ENCODE measurements at regions not wholly inside any gene's neighbourhood (a gene's known extent, or its start where the extent isn't known, plus 50 kb on each side); places are given as distances from the start of the nearest gene placed in this dataset.

DNA sequence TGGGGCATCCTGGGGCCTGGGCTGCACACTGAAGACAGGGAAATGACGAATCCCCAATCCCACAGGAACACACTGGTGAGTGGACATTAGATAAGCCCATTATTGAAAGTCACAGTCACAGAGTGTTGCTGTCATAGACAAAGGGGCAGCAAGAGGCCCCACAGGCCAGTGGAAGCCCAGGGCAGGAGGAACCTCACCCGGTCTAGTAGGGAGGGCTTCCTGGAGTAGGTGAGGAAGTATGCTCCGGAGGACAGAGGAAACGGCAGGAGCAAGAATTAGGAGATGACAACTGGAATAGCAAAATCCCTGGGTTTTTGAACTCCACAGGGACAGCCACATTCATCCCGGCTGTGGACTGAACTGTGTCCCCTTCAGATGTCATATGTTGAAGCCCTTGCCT lies 101.2 kb downstream of the TPRA1 start:
- DNase-seq (ENCODE audit: low read depth): no peak
- TF ChIP-seq, protein P1, sequence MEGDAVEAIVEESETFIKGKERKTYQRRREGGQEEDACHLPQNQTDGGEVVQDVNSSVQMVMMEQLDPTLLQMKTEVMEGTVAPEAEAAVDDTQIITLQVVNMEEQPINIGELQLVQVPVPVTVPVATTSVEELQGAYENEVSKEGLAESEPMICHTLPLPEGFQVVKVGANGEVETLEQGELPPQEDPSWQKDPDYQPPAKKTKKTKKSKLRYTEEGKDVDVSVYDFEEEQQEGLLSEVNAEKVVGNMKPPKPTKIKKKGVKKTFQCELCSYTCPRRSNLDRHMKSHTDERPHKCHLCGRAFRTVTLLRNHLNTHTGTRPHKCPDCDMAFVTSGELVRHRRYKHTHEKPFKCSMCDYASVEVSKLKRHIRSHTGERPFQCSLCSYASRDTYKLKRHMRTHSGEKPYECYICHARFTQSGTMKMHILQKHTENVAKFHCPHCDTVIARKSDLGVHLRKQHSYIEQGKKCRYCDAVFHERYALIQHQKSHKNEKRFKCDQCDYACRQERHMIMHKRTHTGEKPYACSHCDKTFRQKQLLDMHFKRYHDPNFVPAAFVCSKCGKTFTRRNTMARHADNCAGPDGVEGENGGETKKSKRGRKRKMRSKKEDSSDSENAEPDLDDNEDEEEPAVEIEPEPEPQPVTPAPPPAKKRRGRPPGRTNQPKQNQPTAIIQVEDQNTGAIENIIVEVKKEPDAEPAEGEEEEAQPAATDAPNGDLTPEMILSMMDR (IDR thresholded peaks at IDR 0.05; ENCODE audit: low read depth, low read length, missing control alignments): no peak

DNA sequence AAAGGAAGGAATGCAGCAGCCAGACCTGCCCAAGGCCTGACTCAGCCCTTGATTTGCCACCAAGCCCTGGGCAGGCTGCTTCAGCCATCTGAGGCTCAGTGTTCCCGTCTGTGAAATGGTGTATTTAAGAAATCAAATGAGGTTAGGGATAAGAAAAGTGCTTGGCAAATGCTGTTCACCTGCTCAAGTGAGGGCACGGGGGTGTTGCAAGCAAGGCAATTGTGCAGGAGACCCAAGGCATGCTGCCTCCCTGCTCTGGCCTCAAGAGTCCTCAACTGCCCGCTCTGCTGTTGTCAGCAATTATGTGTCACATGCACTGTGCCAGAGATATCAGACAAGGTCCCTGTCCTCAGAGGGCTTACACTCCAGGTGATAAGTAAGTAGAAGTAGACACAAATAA lies 101.8 kb downstream of the TPRA1 start:
- DNase-seq (ENCODE audit: low read depth): no peak
- TF ChIP-seq, protein P1 (IDR thresholded peaks at IDR 0.05; ENCODE audit: low read depth, low read length, missing control alignments): no peak
- no peak overlapping the region for H3K4me3 ChIP-seq (ENCODE audit: low read depth, low read length)

More for the DNA sequence above, 101.2 kb downstream of the TPRA1 start:
- no peak overlapping the region for H3K4me3 ChIP-seq (ENCODE audit: low read depth, low read length)

DNA sequence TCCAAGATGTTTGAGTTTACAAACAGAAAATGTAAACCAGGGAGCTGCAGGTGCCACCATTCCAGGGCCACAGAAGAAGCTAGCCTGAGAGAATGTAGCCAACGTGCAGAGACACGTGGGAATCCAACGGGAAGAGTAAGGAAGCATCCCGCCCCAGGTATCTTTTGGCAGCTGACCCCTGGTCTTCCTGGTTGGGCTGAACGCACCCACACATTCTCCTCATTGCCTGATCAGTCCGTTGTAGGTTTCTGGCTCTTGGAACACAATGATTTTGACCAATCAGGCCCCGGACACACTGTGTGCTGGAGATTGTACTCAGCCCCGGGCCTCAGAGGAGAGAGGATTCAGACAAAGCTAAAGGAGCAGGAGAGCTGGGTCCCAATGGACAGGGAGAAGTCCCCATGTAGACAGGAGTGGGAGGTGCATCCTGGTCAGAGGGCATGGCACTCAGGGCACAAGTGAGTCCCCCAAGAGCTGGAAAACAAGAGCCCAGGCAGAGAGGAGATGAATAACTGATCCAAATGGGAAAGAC lies 102.3 kb downstream of the TPRA1 start:
- TF ChIP-seq, protein P1 (IDR thresholded peaks at IDR 0.05; ENCODE audit: low read depth, low read length, missing control alignments): no peak
- no peak overlapping the region for H3K4me3 ChIP-seq (ENCODE audit: low read depth, low read length)
- no peak for DNase-seq (ENCODE audit: low read depth)

DNA sequence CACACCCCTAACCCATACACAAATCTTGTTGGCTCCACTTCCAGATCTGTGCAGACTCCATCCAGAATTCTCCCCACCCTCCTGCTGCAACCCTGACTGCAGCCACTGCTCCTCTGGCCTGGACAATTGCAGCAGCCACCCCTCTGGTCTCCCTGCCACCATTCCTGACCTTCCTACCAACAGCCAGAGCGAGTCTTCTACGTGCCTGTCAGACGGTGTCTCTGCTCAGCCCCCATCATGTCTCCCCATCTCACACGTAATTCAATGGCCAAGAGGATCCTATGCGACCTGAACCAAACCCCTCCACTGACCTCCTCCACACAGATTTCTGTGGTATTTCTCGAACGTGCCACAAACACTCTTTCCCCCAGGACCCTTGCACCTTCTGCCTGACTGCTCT lies 103.3 kb downstream of the TPRA1 start:
- no peak overlapping the region for H3K4me3 ChIP-seq (ENCODE audit: low read depth, low read length)
- no peak for DNase-seq (ENCODE audit: low read depth)
- TF ChIP-seq, protein P1 (IDR thresholded peaks at IDR 0.05; ENCODE audit: low read depth, low read length, missing control alignments): no peak

DNA sequence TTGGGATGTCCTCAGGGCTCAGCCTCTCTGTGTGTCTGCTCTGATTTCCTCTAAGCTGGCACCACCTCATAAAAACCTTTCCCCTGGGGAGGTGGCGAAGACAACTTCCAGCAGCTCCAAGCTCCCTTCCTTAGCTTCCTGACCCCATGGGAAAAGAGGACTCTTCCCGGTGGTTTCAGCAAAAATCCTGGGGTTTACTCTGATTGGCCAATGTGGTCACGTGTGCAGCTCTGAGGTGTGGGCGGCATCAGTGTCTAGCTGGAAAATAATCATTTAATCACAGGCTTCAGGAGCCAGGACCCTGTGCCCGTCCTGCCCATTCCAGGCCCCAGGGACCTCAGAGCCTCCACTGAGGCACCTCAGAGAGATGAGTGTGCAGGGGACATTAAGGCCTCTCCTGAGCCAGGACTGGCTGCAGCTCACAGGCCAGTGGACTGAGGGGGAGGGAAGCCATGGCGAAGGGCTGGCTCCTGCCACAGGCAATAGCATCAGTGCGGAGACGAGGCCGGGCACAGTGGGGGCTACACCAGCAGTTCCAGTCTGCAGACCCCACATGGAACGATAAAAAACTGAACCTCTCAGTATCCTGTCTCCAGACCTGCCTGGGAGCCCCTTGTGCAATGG lies 104.1 kb downstream of the TPRA1 start:
- no peak for DNase-seq (ENCODE audit: low read depth)
- TF ChIP-seq, protein P1 (IDR thresholded peaks at IDR 0.05; ENCODE audit: low read depth, low read length, missing control alignments): no peak
- no peak overlapping the region for H3K4me3 ChIP-seq (ENCODE audit: low read depth, low read length)

DNA sequence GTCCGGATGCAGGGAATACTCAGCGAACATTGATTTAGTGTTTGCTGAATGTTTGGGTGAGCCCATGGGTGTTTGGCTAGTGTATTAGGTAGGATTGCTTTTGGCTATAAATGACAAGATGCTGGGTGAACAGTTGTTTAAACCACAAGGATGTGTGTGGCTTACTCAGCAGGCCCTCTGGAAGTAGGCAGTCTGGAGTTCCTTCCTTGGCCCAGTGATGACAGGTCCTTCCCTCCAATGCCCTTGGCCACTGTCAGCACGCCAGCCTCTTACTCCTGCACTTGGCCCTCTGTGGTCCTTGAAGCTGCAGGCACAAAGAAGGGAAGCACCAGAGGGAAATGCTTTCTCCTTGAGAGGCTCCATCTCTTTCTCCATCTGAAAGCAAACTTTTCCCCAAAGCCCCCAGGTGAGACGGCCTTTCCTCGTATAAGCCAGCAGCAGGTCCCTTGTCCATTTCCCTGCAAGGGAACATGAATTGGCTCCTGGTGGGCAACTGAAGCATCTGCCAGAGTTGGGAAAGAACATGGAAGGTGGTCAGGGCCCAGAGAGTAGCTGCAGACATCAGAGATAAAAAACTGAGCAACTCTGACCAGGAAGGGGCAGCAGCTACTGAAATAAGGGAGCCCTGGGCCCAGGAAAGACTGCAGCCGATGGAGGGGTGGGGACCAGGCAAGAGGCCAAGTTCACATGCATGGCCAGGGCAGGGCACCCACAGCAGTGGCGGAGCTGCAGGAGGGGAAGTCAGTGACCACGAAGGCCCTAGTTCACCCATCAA lies 105.0 kb downstream of the TPRA1 start:
- DNase-seq (ENCODE audit: low read depth): no peak
- TF ChIP-seq, protein P1 (IDR thresholded peaks at IDR 0.05; ENCODE audit: low read depth, low read length, missing control alignments): no peak
- H3K4me3 ChIP-seq (ENCODE audit: low read depth, low read length): no peak overlapping the region

Measured in GM12864 (cell line).